ENCODE measurements at regions not wholly inside any gene's neighbourhood (a gene's known extent, or its start where the extent isn't known, plus 50 kb on each side); places are given as distances from the start of the nearest gene placed in this dataset.

DNA sequence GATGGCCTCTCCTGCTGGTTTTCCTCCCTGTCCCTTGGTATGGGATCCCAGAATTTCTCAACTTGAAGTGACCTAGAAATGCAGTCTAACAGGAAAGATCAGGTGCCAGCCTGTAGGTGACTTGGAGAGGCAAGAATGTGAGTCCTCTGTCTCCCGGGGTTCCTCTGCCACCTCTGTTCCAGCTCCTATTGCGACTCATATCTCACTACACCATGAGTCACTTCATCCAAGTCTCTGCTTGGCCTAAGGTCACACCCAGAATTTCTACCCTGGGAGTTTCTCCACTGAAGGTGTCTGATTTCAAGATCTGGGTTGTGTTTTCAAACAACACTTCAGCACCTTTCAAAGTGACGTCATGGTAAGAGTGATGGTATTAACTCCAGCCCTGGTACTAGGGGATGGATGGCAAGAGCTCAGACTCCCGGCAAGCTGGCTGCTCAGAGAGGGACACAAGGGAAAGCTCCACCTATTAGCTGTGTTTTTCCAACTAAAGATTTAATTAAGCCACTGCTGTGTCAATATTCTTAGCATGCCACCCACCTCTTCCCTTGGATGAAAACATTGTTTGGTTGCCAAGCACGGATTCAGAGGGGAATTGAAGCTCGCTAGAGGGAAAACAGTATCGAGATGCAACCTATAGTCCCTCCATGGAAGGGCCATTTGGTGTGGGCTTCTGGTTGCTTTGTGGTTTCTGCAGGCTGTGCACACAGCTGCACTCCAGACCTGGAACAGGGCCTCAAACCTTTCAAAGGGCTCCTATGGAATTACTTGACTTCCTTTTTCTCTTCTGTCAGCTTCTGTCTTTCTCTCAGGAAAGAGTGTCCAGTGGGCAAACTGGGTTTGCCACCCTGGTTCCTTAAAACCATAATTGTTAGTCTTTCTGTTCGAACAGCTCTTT lies 205.7 kb downstream of the GAS1 start:
- Mint-ChIP-seq H3K4me1 (ENCODE audit: unreplicated experiment) (peaks cover 22% of the 10 kb centered on the region), H3K27me3 (peaks cover 2% of the 10 kb centered on the region), H3K9me3 (peaks cover 16% of the 10 kb centered on the region), H3K27ac (peak overlapping the region; percentile 36), H3K4me3 (no peak overlapping the region), H3K36me3 (peaks cover 4% of the 10 kb centered on the region)
- TF ChIP-seq CTCF (conservative IDR thresholded peaks at IDR 0.05), result no peak
- DNase-seq (ENCODE audit: extremely low spot score, unreplicated experiment), result no peak

- no peak for TF ChIP-seq CTCF (conservative IDR thresholded peaks at IDR 0.05)
- peaks cover 29% of the 10 kb centered on the region for H3K4me1 Mint-ChIP-seq (ENCODE audit: unreplicated experiment)
- H3K27me3 Mint-ChIP-seq, result peaks cover 2% of the 10 kb centered on the region
- peaks cover 13% of the 10 kb centered on the region for H3K9me3 Mint-ChIP-seq
- H3K36me3 Mint-ChIP-seq, result no peaks in the 10 kb centered on the region
- DNase-seq (ENCODE audit: extremely low spot score, unreplicated experiment), result no peak
- H3K4me3 Mint-ChIP-seq, result peak overlapping the region; percentile 13
- H3K27ac Mint-ChIP-seq, result peak overlapping the region; percentile 9
Measured at GRCh38 chr9:86735772-86736458, 211.4 kb downstream of the GAS1 start.

GRCh38 chr9:86734771-86735170 lies 212.5 kb downstream of the GAS1 start:
- no peak for DNase-seq (ENCODE audit: extremely low spot score, unreplicated experiment)
- TF ChIP-seq CTCF (conservative IDR thresholded peaks at IDR 0.05), result no peak
- Mint-ChIP-seq H3K27me3 (peaks cover 2% of the 10 kb centered on the region), H3K9me3 (peaks cover 13% of the 10 kb centered on the region), H3K36me3 (no peaks in the 10 kb centered on the region), H3K4me1 (ENCODE audit: unreplicated experiment) (peaks cover 30% of the 10 kb centered on the region), H3K4me3 (peak overlapping the region; percentile 20), H3K27ac (peak overlapping the region; percentile 59)

DNA sequence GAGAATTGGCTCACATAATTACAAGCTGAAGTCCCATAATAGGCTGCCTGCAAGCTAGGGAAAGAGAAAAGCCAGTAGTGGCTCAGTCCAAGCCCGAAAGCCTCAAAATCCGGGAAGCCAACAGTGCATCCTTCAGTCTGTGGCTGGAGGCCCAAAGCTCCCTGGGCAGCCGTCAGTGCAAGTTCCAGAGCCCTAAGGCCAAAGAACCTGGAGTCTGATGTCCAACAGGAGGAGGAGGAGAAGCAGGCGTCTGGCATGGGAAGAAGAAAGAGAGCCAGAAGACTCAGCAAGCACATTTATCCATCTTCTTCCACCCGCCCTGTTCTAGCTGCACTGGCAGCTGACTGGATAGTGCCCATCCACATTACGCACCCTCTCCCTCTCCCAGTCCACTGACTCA lies 213.4 kb downstream of the GAS1 start:
- DNase-seq (ENCODE audit: extremely low spot score, unreplicated experiment), result no peak
- Mint-ChIP-seq H3K27ac (no peak overlapping the region), H3K4me1 (ENCODE audit: unreplicated experiment) (peaks cover 28% of the 10 kb centered on the region), H3K27me3 (peaks cover 2% of the 10 kb centered on the region), H3K4me3 (no peak overlapping the region), H3K36me3 (no peaks in the 10 kb centered on the region), H3K9me3 (peaks cover 13% of the 10 kb centered on the region)
- no peak for TF ChIP-seq CTCF (conservative IDR thresholded peaks at IDR 0.05)

GRCh38 chr9:86732514-86733171 lies 214.7 kb downstream of the GAS1 start:
- Mint-ChIP-seq H3K9me3 (peaks cover 10% of the 10 kb centered on the region), H3K4me3 (no peak overlapping the region), H3K36me3 (peaks cover 4% of the 10 kb centered on the region), H3K4me1 (ENCODE audit: unreplicated experiment) (peaks cover 24% of the 10 kb centered on the region), H3K27ac (no peak overlapping the region), H3K27me3 (no peaks in the 10 kb centered on the region)
- no peak for TF ChIP-seq CTCF (conservative IDR thresholded peaks at IDR 0.05)
- no peak for DNase-seq (ENCODE audit: extremely low spot score, unreplicated experiment)
